ENCODE measurements at regions not wholly inside any gene's neighbourhood (a gene's known extent, or its start where the extent isn't known, plus 50 kb on each side); places are given as distances from the start of the nearest gene placed in this dataset.

DNA sequence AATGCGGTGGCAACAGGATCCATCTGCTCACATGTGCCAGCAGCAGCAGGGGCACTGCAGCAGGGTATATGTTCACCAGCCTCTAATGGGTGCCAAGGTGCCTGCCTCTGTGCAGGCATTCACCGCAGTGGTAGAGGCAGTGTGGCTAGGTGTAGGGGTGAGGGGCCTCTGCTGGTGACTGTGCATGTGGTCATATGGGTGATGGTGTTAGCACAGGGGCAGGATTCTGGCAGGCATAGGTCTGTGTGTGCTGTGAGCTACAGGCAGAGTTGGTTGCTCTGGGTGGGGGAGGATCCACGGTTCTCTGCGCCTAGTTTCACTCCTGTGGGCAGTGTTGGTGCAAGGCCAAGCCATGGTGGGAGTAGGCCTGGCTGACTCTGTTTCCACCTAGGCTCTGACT is 566.5 kb upstream of the GNPDA2 start:
- no peak for DNase-seq (ENCODE audit: low read depth, low spot score)
- H3K79me2 ChIP-seq (ENCODE audit: control insufficient read depth, insufficient read depth, low read length), result no peaks in the 10 kb centered on the region
- intact Hi-C loops (cut with micrococcal nuclease; ENCODE audit: unreplicated experiment) (no loop called here), in situ Hi-C loops (cut with MboI) (no loop called here)
- H2AFZ ChIP-seq (ENCODE audit: control insufficient read depth, low read depth, low read length), result no peak overlapping the region
- H3K4me2 ChIP-seq (ENCODE audit: control insufficient read depth, insufficient read depth), result no peak overlapping the region
- H3K4me3 ChIP-seq, result no peak overlapping the region
- no peak overlapping the region for H3K27ac ChIP-seq (ENCODE audit: control insufficient read depth, insufficient read depth)
- ChIA-PET POLR2A (no interaction called here), CTCF (no interaction called here), RAD21 (ENCODE audit: unreplicated experiment) (no interaction called here), SMC1A (ENCODE audit: uncharacterized antibody, unreplicated experiment) (no interaction called here)
- no peaks in the 10 kb centered on the region for H4K20me1 ChIP-seq (ENCODE audit: control insufficient read depth, insufficient read depth)
- no peak for FAIRE-seq
- 44% methylated on average over 4 of the region's 4 CpGs for WGBS (ENCODE audit: insufficient coverage, insufficient replicate concordance, low lambda C conversion rate, missing lambda C conversion rate)
- H3K4me1 ChIP-seq (ENCODE audit: control insufficient read depth, insufficient read depth, low read length), result no peaks in the 10 kb centered on the region
- BruUV-seq (replicated peaks), result no TSS peak
- TF ChIP-seq EGR1 (IDR thresholded peaks at IDR 0.05; ENCODE audit: borderline replicate concordance in 1 of 2, low read depth in 2 of 2, low read length in 2 of 2), result no peak
- no peak for TF ChIP-seq ZSCAN29 (IDR thresholded peaks at IDR 0.05)
- TF ChIP-seq, protein P1, sequence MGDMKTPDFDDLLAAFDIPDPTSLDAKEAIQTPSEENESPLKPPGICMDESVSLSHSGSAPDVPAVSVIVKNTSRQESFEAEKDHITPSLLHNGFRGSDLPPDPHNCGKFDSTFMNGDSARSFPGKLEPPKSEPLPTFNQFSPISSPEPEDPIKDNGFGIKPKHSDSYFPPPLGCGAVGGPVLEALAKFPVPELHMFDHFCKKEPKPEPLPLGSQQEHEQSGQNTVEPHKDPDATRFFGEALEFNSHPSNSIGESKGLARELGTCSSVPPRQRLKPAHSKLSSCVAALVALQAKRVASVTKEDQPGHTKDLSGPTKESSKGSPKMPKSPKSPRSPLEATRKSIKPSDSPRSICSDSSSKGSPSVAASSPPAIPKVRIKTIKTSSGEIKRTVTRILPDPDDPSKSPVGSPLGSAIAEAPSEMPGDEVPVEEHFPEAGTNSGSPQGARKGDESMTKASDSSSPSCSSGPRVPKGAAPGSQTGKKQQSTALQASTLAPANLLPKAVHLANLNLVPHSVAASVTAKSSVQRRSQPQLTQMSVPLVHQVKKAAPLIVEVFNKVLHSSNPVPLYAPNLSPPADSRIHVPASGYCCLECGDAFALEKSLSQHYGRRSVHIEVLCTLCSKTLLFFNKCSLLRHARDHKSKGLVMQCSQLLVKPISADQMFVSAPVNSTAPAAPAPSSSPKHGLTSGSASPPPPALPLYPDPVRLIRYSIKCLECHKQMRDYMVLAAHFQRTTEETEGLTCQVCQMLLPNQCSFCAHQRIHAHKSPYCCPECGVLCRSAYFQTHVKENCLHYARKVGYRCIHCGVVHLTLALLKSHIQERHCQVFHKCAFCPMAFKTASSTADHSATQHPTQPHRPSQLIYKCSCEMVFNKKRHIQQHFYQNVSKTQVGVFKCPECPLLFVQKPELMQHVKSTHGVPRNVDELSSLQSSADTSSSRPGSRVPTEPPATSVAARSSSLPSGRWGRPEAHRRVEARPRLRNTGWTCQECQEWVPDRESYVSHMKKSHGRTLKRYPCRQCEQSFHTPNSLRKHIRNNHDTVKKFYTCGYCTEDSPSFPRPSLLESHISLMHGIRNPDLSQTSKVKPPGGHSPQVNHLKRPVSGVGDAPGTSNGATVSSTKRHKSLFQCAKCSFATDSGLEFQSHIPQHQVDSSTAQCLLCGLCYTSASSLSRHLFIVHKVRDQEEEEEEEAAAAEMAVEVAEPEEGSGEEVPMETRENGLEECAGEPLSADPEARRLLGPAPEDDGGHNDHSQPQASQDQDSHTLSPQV (IDR thresholded peaks at IDR 0.05), result no peak
- TF ChIP-seq ATF7 (IDR thresholded peaks at IDR 0.05; ENCODE audit: low read depth), result no peak
- ATAC-seq, result no peak
- no peak overlapping the region for H3K9ac ChIP-seq (ENCODE audit: control insufficient read depth, insufficient read depth, low read length)
- H3K9me3 ChIP-seq (replicated peaks; ENCODE audit: control insufficient read depth, insufficient read depth, low read length), result no peaks in the 10 kb centered on the region
- no peaks in the 10 kb centered on the region for H3K36me3 ChIP-seq (ENCODE audit: control insufficient read depth in 2 of 2, insufficient read depth in 2 of 2, low read length in 1 of 2)
- H3K27me3 ChIP-seq (replicated peaks in 1 of 2; ENCODE audit: control insufficient read depth in 2 of 2, insufficient read depth in 2 of 2, low read length in 1 of 2), result no peaks in the 10 kb centered on the region

Measured in GM12878 (cell line).